ENCODE measurements at regions not wholly inside any gene's neighbourhood (a gene's known extent, or its start where the extent isn't known, plus 50 kb on each side); places are given as distances from the start of the nearest gene placed in this dataset.

- no peak for TF ChIP-seq CTCF (conservative IDR thresholded peaks at IDR 0.05)
- Histone ChIP-seq H3K56ac (ENCODE audit: insufficient read length, low read depth, low read length) (no peak overlapping the region), H2BK12ac (ENCODE audit: insufficient read length, low read depth, low read length) (no peak overlapping the region), H3K14ac (ENCODE audit: insufficient read depth, low read length) (no peak overlapping the region), H3K27ac (ENCODE audit: insufficient read length, low read depth, low read length) (no peak overlapping the region), H3K79me1 (ENCODE audit: insufficient read depth, low read depth, low read length, poor library complexity, severe bottlenecking) (no peaks in the 10 kb centered on the region), H3K4ac (ENCODE audit: low read depth, low read length) (no peak overlapping the region), H2BK15ac (ENCODE audit: low read depth, low read length) (no peak overlapping the region), H3T11ph (ENCODE audit: low read length) (no peak overlapping the region), H2BK20ac (ENCODE audit: low read depth, low read length, poor library complexity, severe bottlenecking) (no peak overlapping the region), H3K9ac (ENCODE audit: extremely low read depth, insufficient read length, low read length) (no peak overlapping the region), H4K91ac (ENCODE audit: insufficient read length, low read depth, low read length) (no peak overlapping the region), H4K5ac (ENCODE audit: insufficient read length, low read depth, low read length) (no peak overlapping the region), H3K4me1 (ENCODE audit: insufficient read depth, low read length) (no peaks in the 10 kb centered on the region), H4K20me1 (ENCODE audit: control insufficient read depth, insufficient read depth, insufficient read length) (no peaks in the 10 kb centered on the region), H3K4me2 (ENCODE audit: insufficient read depth, insufficient read length, low read length) (no peak overlapping the region), H3K18ac (ENCODE audit: insufficient read length, low read depth, low read length) (no peak overlapping the region), H3K23ac (ENCODE audit: insufficient read length, low read depth, low read length) (no peak overlapping the region), H2BK5ac (ENCODE audit: insufficient read length, low read length) (no peak overlapping the region), H3K27me3 (ENCODE audit: insufficient read depth, low read length) (no peaks in the 10 kb centered on the region), H4K8ac (replicated peaks; ENCODE audit: insufficient read length, low read depth, low read length) (no peak overlapping the region), H2AFZ (ENCODE audit: low read length) (no peak overlapping the region), H3K79me2 (ENCODE audit: insufficient read depth, low read length) (no peaks in the 10 kb centered on the region), H3K23me2 (ENCODE audit: insufficient read length, low read depth, low read length, poor library complexity, severe bottlenecking) (no peaks in the 10 kb centered on the region), H2BK120ac (ENCODE audit: low read depth, low read length, poor library complexity, severe bottlenecking) (no peak overlapping the region), H2AK5ac (ENCODE audit: insufficient read length, low read length) (no peak overlapping the region), H3K9me3 (ENCODE audit: control insufficient read depth, low read depth, low read length) (no peaks in the 10 kb centered on the region)
- Mint-ChIP-seq H3K27me3 (ENCODE audit: low read depth) (peaks cover 4% of the 10 kb centered on the region), H3K9me3 (no peaks in the 10 kb centered on the region), H3K36me3 (ENCODE audit: insufficient read depth in 1 of 3, low read depth in 3 of 3) (no peaks in the 10 kb centered on the region), H3K27ac (no peak overlapping the region), H3K4me1 (peaks cover 0 to 4% of the 10 kb centered on the region in 2 experiments; a peak in 1 of 4 replicates), H3K4me3 (no peak overlapping the region)
- DNase-seq, result no peak
- WGBS (ENCODE audit: extremely low coverage, insufficient read length, low lambda C conversion rate), result no CpG with 5 or more reads among the region's 5 CpGs
These were observed 55.4 kb downstream of the ARL6IP4 start for GRCh38 chr12:123035841-123036240.
